T-cell (primary cell): ENCODE measurements at regions not wholly inside any gene's neighbourhood (a gene's known extent, or its start where the extent isn't known, plus 50 kb on each side); places are given as distances from the start of the nearest gene placed in this dataset.
"Not testable (repeated sequence)": the region's sequence is repeated elsewhere in the genome, so short reads cannot be mapped to it uniquely, and the experiment has no call there.

ENCODE experiments used
- ATAC-seq, 4 experiments: fragments of 200-7000 bp in 3 of 4; fragments of 150-1000 bp in 1 of 4; cut with Tn5 transposase; replicated peaks in 1 of 4; 1 replicate in 3 of 4; 2 replicates in 1 of 4; pipeline ENCODE4 v1.10.0; 2021; ENCODE audit warnings: moderate library complexity in 3 of 4, mild to moderate bottlenecking in 2 of 4, moderate number of reproducible peaks in 1 of 4
- CTCF ChIA-PET, 2 donors: fragments of 300-600 bp; sonication (Branson Sonifier 250); formaldehyde crosslinking; loops; one replicate each; lab custom pipeline; 2022; ENCODE audit warnings: antibody characterized with exemption in 2 of 2; lab: Charles Lee
- POLR2A ChIA-PET, 2 donors: fragments of 300-600 bp; sonication (Branson Sonifier 250); formaldehyde crosslinking; loops; one replicate each; lab custom pipeline; 2022; ENCODE audit warnings: antibody characterized with exemption in 2 of 2; lab: Charles Lee
- DNase-seq, 35 experiments: peaks; one replicate each; pipeline versions ENCODE4 v3.0.0 to v3.0.0-alpha.2; 2013 to 2023
- H3K27ac ChIP-seq: one replicate; pipeline ENCODE4 v1.5.1; 2013; ENCODE audit warnings: low read length
- H3K27me3 ChIP-seq, 2 experiments: replicated peaks in 1 of 2; 1 replicate in 1 of 2; 2 replicates in 1 of 2; pipeline versions ENCODE4 v1.6.1 to v1.7.0; 2013; ENCODE audit warnings: low read length in 1 of 2, mixed read lengths in 1 of 2; ENCODE audit not compliant: control insufficient read depth in 2 of 2, insufficient read depth in 2 of 2; ENCODE audit errors: extremely low read depth in 1 of 2
- H3K36me3 ChIP-seq, 2 donors: 1 replicate in 1 of 2; 2 replicates in 1 of 2; pipeline versions ENCODE4 v1.6.1 to v1.7.0; 2013; ENCODE audit warnings: low read length in 1 of 2; ENCODE audit not compliant: control insufficient read depth in 2 of 2, insufficient read depth in 1 of 2; ENCODE audit errors: extremely low read depth in 1 of 2
- H3K4me1 ChIP-seq, 2 experiments: 1 replicate in 1 of 2; 2 replicates in 1 of 2; pipeline versions ENCODE4 v1.6.1 to v1.7.0; 2013; ENCODE audit warnings: low read length in 2 of 2, mixed read lengths in 1 of 2; ENCODE audit not compliant: insufficient read depth in 2 of 2, control insufficient read depth in 1 of 2; ENCODE audit errors: extremely low read depth in 1 of 2
- H3K4me3 ChIP-seq, 2 donors: 1 replicate in 1 of 2; 2 replicates in 1 of 2; pipeline versions ENCODE4 v1.5.1 to v1.7.0; 2013; ENCODE audit warnings: mild to moderate bottlenecking in 2 of 2, low read length in 1 of 2, moderate library complexity in 1 of 2; ENCODE audit not compliant: control insufficient read depth in 1 of 2; ENCODE audit errors: extremely low read depth in 1 of 2
- H3K9me3 ChIP-seq: 2 replicates; pipeline ENCODE4 v1.7.0; 2013
- H3K27ac Mint-ChIP-seq, 2 donors: one replicate each; pipeline ENCODE4 v1.8.0; 2020 to 2021; ENCODE audit warnings: mild to moderate bottlenecking in 2 of 2, mixed read lengths in 2 of 2
- H3K27me3 Mint-ChIP-seq, 2 donors: one replicate each; pipeline ENCODE4 v1.8.0; 2021 to 2022; ENCODE audit warnings: mixed read lengths in 2 of 2
- H3K36me3 Mint-ChIP-seq: one replicate; pipeline ENCODE4 v1.8.0; 2021; ENCODE audit warnings: mixed read lengths
- H3K4me1 Mint-ChIP-seq, 3 donors: one replicate each; pipeline ENCODE4 v1.8.0; 2020 to 2022; ENCODE audit warnings: mixed read lengths in 3 of 3, mild to moderate bottlenecking in 1 of 3
- H3K4me3 Mint-ChIP-seq, 3 donors: one replicate each; pipeline ENCODE4 v1.8.0; 2020 to 2022; ENCODE audit warnings: mild to moderate bottlenecking in 3 of 3, mixed read lengths in 3 of 3, moderate library complexity in 3 of 3
- H3K9me3 Mint-ChIP-seq, 3 donors: one replicate each; pipeline ENCODE4 v1.8.0; 2020 to 2022; ENCODE audit warnings: mixed read lengths in 3 of 3
- WGBS: methylation state at CpG from one replicate; pipeline ENCODE4 v1.1.5; 2013; ENCODE audit warnings: missing lambda C conversion rate; ENCODE audit not compliant: insufficient coverage; 5-methylcytosine and 5-hydroxymethylcytosine counted together

DNA sequence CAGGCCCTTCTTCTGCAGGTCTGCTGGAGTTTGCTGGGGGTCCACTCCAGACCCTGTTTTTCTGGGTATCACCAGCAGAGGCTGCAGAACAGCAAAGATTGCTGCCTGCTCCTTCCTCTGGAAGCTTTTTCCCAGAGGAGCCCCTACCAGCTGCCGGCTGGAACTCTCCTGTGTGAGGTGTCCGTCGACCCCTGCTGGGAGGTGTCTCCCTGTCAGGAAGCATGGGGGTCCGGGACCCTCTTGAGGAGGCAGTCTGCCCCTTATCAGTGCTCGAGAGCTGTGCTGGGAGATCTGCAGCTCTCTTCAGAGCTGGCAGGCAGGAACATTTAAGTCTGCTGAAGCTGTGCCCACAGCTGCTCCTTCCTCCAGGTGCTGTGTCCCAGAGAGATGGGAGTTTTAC is 1622.8 kb downstream of the KHDRBS2 start:
- WGBS: 84% methylated on average over 5 of the region's 5 CpGs
- peaks cover 22 to 35% (median 30%) of the 10 kb centered on the region in 3 donors for H3K9me3 Mint-ChIP-seq
- ATAC-seq: not testable (repeated sequence)

DNA sequence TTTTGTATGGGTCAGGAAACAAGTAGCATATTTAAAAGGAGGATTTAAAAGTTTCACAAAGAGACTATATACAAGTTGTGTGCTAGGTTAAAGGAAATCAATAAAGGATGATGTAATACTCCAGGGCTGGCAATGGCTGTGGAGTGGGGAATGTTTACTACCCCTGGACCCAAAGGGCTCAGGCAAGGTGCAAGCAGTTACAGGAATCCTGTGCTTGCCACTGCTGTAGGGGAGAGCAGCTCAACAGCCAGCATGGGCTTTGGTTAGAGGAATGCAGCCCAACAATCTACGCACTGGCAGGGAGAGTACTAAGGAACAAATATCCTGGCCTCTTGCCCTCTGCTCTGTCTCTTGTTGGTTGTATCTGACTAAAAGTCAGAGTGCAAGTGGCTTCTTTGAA is 1642.2 kb downstream of the KHDRBS2 start:
- H3K4me3 Mint-ChIP-seq: no peak overlapping the region
- POLR2A ChIA-PET: no interaction called here
- no peaks in the 10 kb centered on the region for H3K27me3 Mint-ChIP-seq

More for the DNA sequence above, 1622.8 kb downstream of the KHDRBS2 start:
- H3K27ac Mint-ChIP-seq, H3K9me3 ChIP-seq, CTCF ChIA-PET, H3K36me3 Mint-ChIP-seq, H3K27me3 Mint-ChIP-seq, H3K4me1 ChIP-seq, H3K4me3 ChIP-seq, H3K4me1 Mint-ChIP-seq, H3K4me3 Mint-ChIP-seq, H3K36me3 ChIP-seq, H3K27me3 ChIP-seq, H3K27ac ChIP-seq, POLR2A ChIA-PET, DNase-seq: not testable (repeated sequence)

DNA sequence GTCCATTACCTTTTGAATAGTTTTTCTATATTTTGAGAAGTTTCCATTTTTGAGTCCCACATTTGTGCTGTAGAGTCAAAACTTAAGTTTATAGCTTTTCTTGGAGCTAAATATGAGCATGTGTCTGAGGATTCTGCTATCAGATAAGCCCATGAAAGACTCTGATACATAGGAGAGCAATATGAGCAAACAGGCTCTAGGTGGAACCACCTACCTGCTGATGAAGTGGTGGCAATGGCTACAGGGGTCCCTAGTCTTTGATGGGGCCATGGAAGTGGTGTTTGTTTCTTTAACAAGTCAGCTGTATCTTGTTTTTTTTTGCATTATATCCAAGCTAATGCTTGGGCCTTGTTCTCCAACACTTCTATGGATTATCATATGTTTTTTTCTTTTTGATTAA is 1646.8 kb downstream of the KHDRBS2 start:
- ATAC-seq, H3K27ac ChIP-seq, H3K4me1 ChIP-seq, H3K4me3 ChIP-seq, H3K36me3 Mint-ChIP-seq, CTCF ChIA-PET, H3K27ac Mint-ChIP-seq, H3K4me1 Mint-ChIP-seq, H3K36me3 ChIP-seq, H3K27me3 Mint-ChIP-seq, POLR2A ChIA-PET, H3K27me3 ChIP-seq, H3K4me3 Mint-ChIP-seq, H3K9me3 ChIP-seq, DNase-seq: not testable (repeated sequence)
- H3K9me3 Mint-ChIP-seq: peaks cover 23 to 25% (median 23%) of the 10 kb centered on the region in 3 donors

More for the DNA sequence above, 1642.2 kb downstream of the KHDRBS2 start:
- Mint-ChIP-seq H3K36me3 (no peaks in the 10 kb centered on the region), H3K4me1 (no peaks in the 10 kb centered on the region), H3K9me3 (peaks cover 26 to 34% (median 29%) of the 10 kb centered on the region in 3 donors), H3K27ac (no peak overlapping the region)
- ATAC-seq (no peak), DNase-seq (no peak)
- WGBS: no CpG with 5 or more reads among the region's 1 CpG
- Histone ChIP-seq H3K36me3 (no peaks in the 10 kb centered on the region), H3K4me3 (no peak overlapping the region), H3K4me1 (no peaks in the 10 kb centered on the region), H3K9me3 (peaks cover 6% of the 10 kb centered on the region), H3K27me3 (no peaks in the 10 kb centered on the region), H3K27ac (no peak overlapping the region)
- CTCF ChIA-PET: no interaction called here
